GM12878 (cell line): ENCODE measurements at regions not wholly inside any gene's neighbourhood (a gene's known extent, or its start where the extent isn't known, plus 50 kb on each side); places are given as distances from the start of the nearest gene placed in this dataset.

Experiments
- CREB1 ChIP-seq: IDR thresholded peaks from 2 replicates; pipeline ENCODE4 v1.6.1; 2012; ENCODE audit warnings: low read depth, mild to moderate bottlenecking, inconsistent platforms
- EP300 ChIP-seq, 2 experiments: fragments of 150-350 bp in 1 of 2; IDR thresholded peaks; 2 replicates each; pipeline ENCODE4 v1.6.1; 2011 to 2012; ENCODE audit warnings: low read depth in 2 of 2, low read length in 2 of 2, borderline replicate concordance in 1 of 2, improper control_type of control experiment in 1 of 2, inconsistent platforms in 1 of 2; ENCODE audit not compliant: control insufficient read depth in 1 of 2
- EZH2 ChIP-seq: IDR thresholded peaks from 2 replicates; pipeline ENCODE4 v1.6.1; 2012; ENCODE audit warnings: low read depth, mild to moderate bottlenecking, control low read depth, inconsistent platforms, low read length, borderline replicate concordance; ENCODE audit not compliant: control insufficient read depth
- HDAC6 ChIP-seq: fragments of 200-600 bp; sonication (generic); IDR thresholded peaks from one replicate; pipeline ENCODE4 v1.8.0; 2017; ENCODE audit warnings: antibody characterized with exemption; ENCODE audit not compliant: unreplicated experiment
- HDGF ChIP-seq: fragments of 450-650 bp; IDR thresholded peaks from 2 replicates; pipeline ENCODE4 v1.6.1; 2016; ENCODE audit warnings: antibody characterized with exemption
- JUNB ChIP-seq: IDR thresholded peaks from 2 replicates; pipeline ENCODE4 v1.6.1; 2016; ENCODE audit warnings: antibody characterized with exemption, mild to moderate bottlenecking
- POLR2AphosphoS2 ChIP-seq: IDR thresholded peaks from 2 replicates; pipeline ENCODE4 v1.6.1; 2011; ENCODE audit warnings: low read depth, mild to moderate bottlenecking, low read length, improper control_type of control experiment, moderate library complexity
- POU2F2 ChIP-seq: IDR thresholded peaks from 3 replicates; pipeline ENCODE4 v1.6.1; 2011; ENCODE audit warnings: low read depth, mild to moderate bottlenecking, low read length, borderline replicate concordance
- RB1 ChIP-seq: fragments of 450-650 bp; formaldehyde crosslinking; IDR thresholded peaks from 2 replicates; pipeline ENCODE4 v1.6.1; 2017; ENCODE audit warnings: mild to moderate bottlenecking, borderline replicate concordance
- TF ChIP-seq, protein P1 (sequence below), 3 experiments: IDR thresholded peaks in 2 of 3; conservative IDR thresholded peaks in 1 of 3; 2 replicates each; pipeline ENCODE4 v1.5.1; 2011; ENCODE audit warnings: low read depth in 3 of 3, low read length in 3 of 3, mild to moderate bottlenecking in 3 of 3, control low read depth in 2 of 3, moderate library complexity in 2 of 3, inconsistent platforms in 1 of 3, mixed read lengths in 1 of 3; ENCODE audit not compliant: control insufficient read depth in 2 of 3, insufficient read depth in 1 of 3; ENCODE audit errors: extremely low read depth in 1 of 3
- TF ChIP-seq, protein P2 (sequence below): IDR thresholded peaks from 2 replicates; pipeline ENCODE4 v1.6.1; 2012; ENCODE audit warnings: low read depth, low read length, improper control_type of control experiment

DNA sequence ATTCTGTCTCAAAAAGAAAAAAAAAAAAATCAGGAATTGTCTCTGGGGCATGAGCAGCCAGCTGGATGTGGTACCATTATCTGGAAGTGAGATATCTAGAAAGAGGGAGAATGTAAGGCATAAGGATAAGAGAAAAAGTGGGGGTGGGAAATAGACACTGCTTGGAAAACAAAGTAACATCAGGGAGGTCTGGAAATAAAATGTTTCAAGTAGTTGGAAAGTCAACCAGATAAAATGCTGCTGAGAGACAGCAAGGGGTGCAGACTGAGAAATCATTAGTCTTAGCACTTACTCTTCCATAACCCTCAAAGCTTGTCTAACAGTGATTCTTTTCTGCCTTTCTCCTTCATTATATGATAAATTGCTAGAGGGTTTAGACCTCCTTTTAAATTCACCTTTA is 159.7 kb upstream of the TBL1XR1 start:
- TF ChIP-seq CREB1 (no peak), JUNB (no peak), EZH2 (no peak), RB1 (no peak), POU2F2 (no peak), EP300 (IDR thresholded peaks at IDR 0.05; ENCODE audit: borderline replicate concordance in 1 of 2, control insufficient read depth in 1 of 2, low read depth in 2 of 2, low read length in 2 of 2) (no peak), POLR2AphosphoS2 (no peak), HDGF (no peak), HDAC6 (no peak)
- TF ChIP-seq, protein P1, sequence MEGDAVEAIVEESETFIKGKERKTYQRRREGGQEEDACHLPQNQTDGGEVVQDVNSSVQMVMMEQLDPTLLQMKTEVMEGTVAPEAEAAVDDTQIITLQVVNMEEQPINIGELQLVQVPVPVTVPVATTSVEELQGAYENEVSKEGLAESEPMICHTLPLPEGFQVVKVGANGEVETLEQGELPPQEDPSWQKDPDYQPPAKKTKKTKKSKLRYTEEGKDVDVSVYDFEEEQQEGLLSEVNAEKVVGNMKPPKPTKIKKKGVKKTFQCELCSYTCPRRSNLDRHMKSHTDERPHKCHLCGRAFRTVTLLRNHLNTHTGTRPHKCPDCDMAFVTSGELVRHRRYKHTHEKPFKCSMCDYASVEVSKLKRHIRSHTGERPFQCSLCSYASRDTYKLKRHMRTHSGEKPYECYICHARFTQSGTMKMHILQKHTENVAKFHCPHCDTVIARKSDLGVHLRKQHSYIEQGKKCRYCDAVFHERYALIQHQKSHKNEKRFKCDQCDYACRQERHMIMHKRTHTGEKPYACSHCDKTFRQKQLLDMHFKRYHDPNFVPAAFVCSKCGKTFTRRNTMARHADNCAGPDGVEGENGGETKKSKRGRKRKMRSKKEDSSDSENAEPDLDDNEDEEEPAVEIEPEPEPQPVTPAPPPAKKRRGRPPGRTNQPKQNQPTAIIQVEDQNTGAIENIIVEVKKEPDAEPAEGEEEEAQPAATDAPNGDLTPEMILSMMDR (IDR thresholded peaks at IDR 0.05 in 2 of 3, conservative IDR thresholded peaks at IDR 0.05 in 1 of 3; ENCODE audit: control insufficient read depth in 2 of 3, extremely low read depth in 1 of 3, insufficient read depth in 1 of 3, low read depth in 3 of 3, low read length in 3 of 3), result no peak
- TF ChIP-seq, protein P2, sequence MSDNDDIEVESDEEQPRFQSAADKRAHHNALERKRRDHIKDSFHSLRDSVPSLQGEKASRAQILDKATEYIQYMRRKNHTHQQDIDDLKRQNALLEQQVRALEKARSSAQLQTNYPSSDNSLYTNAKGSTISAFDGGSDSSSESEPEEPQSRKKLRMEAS, result no peak
